ENCODE measurements at regions not wholly inside any gene's neighbourhood (a gene's known extent, or its start where the extent isn't known, plus 50 kb on each side); places are given as distances from the start of the nearest gene placed in this dataset.

DNA sequence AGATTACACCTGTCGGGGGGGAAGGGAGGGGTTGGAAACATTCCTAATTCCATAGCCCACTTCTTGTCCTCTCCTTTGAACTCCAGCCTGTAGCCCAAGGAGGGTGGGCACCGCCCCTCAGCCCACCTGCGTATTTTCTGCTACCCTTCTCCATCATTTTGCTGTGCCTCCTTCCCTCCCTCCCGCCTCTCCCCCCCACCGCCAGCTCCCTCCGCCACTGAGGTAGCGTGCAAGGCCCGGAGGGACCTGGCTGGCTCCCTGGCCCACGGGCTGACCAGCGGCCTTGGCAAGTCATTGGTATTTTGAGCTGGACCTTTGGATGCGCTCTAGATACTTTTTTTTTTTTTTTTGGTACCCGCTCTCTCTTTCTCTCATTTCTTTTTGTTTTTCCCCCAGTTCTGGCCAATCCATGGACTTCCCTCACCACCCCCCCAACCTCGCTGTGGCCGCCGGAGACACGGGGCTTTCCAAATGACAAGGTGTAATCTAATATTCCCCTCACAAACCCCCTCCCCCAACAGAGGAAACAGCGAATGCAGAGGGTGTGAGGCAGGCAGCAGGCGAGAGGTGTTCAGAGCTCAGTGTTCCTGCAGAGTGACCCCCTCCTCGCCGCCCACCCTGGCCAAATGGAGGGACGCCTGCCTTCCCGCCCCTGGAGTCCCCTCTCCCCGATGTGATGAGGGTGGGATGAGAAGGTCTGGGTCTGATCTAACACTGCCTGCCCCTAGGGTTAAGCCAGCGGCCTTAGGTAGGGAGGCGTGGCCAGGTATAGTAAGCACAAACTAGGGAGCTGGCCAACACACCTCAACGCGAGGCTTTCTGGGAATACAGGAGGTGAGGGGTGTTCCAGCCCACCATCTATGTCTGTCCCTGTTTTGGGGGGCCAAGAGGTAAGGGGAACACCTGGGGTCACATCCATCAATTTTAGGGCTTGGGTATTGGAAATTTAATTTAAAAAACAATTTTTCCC is 89.2 kb downstream of the PTPRS start:
- DNase-seq (ENCODE audit: low read depth): no peak
- TF ChIP-seq, protein P1, sequence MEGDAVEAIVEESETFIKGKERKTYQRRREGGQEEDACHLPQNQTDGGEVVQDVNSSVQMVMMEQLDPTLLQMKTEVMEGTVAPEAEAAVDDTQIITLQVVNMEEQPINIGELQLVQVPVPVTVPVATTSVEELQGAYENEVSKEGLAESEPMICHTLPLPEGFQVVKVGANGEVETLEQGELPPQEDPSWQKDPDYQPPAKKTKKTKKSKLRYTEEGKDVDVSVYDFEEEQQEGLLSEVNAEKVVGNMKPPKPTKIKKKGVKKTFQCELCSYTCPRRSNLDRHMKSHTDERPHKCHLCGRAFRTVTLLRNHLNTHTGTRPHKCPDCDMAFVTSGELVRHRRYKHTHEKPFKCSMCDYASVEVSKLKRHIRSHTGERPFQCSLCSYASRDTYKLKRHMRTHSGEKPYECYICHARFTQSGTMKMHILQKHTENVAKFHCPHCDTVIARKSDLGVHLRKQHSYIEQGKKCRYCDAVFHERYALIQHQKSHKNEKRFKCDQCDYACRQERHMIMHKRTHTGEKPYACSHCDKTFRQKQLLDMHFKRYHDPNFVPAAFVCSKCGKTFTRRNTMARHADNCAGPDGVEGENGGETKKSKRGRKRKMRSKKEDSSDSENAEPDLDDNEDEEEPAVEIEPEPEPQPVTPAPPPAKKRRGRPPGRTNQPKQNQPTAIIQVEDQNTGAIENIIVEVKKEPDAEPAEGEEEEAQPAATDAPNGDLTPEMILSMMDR (conservative IDR thresholded peaks at IDR 0.05; ENCODE audit: low read depth, low read length): no peak
- H3K4me3 ChIP-seq (ENCODE audit: low read length): no peak overlapping the region

DNA sequence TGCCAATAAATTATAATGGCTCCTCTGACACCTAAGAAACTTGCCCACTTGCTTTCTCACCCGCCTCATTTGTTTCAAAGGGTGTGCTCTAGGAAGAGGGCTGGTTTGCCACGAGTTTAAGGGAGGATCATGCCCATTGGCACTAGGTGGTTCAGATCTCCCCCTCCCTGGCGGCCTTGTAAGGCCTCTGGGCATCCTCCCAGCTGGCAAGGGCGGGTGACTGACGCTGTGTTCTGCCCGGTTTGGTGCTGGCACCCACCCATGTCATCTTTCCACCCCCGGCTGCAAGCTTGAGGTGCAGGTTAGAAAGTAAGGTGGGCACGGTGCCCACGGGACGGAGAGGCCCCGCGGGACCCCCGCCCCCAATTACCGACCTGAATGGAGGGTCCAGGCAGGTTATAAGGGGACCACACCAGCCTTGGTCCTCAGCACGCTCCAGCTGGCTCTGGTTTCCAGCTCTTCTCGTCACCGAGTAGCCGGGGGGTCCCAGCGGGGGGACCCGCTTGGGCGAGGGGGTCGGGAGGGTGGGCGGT is 90.4 kb downstream of the PTPRS start:
- no peak overlapping the region for H3K4me3 ChIP-seq (ENCODE audit: low read length)
- TF ChIP-seq, protein P1 (conservative IDR thresholded peaks at IDR 0.05; ENCODE audit: low read depth, low read length): no peak
- no peak for DNase-seq (ENCODE audit: low read depth)

DNA sequence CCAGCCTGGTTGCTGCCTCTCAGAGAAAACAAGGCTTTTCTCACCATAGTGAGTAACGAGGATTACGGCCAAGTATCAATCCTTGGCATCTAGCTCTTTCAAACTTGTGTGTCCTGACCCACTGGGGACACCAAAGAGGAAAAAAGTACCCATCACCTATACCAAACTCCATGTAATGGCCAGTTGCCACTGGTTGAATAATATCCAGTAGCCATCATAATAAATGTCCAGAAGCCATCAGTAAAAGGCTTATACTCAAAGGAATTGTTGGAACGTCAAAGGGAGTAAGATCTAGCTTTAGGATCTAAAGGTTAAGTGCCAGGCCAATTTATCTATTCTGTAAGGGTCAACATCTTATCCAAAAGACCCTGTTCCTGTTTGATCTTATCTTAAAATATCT is 91.1 kb downstream of the PTPRS start:
- TF ChIP-seq, protein P1 (conservative IDR thresholded peaks at IDR 0.05; ENCODE audit: low read depth, low read length): no peak
- H3K4me3 ChIP-seq (ENCODE audit: low read length): no peak overlapping the region
- DNase-seq (ENCODE audit: low read depth): no peak

DNA sequence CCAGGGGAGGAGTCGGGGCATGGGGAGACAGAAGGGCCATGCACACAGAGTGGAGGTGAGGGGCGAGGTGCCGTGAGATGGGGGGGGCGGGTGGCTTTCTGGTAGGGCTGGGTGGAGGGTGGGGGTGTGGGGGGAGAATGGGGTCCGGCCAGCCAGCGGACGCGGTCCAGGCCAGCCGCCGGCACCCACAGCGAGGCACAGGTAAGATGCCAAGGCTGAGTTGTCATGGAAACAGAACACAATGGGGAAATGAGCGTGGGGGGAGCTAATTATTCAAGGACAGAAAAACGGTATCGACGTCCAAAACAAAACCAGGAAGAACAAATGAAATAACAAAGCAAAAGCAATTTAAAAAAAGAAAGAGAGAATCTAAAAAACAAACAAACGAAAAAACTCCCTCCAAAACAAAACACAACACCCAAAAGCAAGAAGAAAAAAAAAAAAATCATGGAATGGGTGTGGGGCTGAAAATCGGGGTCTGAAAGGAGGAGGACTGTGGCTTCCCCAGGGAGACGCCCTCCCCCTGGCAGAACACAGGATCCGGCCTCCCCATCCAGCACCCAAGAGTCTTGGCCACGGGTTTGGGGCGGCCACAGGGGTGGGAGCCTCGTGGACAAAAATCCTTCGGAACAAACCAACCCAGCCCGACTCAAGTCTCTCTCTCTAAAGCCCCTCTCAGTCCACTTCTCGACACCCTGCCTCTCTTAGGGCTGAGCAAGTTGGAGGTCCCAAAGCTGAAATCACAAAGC is 92.5 kb downstream of the PTPRS start:
- no peak for DNase-seq (ENCODE audit: low read depth)
- TF ChIP-seq, protein P1 (conservative IDR thresholded peaks at IDR 0.05; ENCODE audit: low read depth, low read length): no peak
- H3K4me3 ChIP-seq (ENCODE audit: low read length): no peak overlapping the region

DNA sequence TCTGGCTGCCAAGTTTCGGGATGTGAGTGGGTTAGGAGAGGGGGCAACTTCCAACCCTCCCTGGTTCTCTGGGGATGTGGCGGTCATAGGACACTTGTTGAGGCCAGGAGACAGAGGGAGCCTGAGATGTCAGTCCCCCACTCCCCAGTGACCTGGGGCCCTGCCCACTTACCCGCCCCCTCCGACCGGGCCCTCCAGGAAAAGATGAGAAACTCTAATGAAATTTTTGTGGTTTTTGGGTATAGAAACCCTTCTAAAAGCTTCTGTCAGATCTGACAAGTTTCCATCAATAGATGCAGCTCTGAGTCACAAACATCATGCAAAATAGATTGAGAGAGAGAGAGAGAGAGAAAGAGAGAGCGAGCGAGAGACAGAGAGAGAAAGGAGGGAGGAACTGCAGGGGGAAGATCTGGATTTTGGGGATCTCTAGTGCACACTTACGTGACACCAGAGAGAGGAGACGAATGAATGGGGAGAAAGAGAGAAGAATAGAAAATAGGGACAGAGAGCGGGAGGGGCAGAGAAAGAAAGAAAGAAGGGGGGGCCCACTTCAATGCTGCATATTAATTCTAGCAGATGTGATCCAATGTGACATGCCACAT is 94.0 kb downstream of the PTPRS start:
- TF ChIP-seq, protein P1 (conservative IDR thresholded peaks at IDR 0.05; ENCODE audit: low read depth, low read length): no peak
- no peak for DNase-seq (ENCODE audit: low read depth)
- H3K4me3 ChIP-seq (ENCODE audit: low read length): no peak overlapping the region

DNA sequence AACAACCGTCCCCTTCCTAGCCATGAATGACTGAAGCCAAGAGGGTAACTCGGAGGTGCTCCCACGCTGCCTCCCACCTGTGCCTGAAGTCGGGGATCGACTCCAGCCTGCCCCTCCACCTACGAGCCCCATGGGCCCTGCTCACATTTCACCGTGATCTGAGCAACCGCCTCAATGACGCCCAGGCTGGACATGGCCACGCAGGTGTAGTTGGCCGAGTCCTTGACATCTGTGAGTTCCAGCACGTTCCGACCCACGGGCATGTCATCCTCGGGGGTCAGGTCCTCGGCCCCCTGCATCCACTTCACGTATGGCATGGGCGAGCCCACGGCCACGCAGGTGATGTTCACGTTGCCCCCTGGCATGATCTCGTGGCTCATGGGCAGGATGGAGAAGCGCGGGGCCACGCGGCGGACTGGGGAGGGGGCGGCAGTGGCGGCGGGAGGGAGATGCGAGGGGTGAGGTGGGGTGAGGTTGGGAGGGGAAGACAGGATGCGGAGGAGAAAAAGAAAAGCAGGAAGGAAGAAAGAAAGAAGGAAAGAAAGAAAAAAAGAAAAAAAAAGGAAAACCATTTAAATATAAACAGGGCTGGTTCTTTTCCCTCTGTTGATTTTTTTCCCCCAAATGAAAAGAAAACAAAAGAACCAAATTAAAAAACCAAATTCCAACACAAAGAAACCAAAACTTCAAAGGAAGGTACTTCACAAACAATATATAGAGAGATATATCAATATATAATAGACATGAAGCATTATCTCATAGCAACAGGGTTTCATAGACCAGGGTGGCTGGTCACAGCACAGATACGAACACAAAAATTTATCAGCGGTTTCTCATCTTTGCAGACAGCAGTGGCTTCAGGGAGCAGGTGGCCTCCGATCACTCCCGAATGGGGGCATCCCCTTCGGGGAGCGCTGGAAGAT is 94.7 kb downstream of the PTPRS start:
- no peak overlapping the region for H3K4me3 ChIP-seq (ENCODE audit: low read length)
- DNase-seq (ENCODE audit: low read depth): no peak
- TF ChIP-seq, protein P1 (conservative IDR thresholded peaks at IDR 0.05; ENCODE audit: low read depth, low read length): no peak

Data from retinal pigment epithelial cell (primary cell).